ENCODE measurements at regions not wholly inside any gene's neighbourhood (a gene's known extent, or its start where the extent isn't known, plus 50 kb on each side); places are given as distances from the start of the nearest gene placed in this dataset.
"Not testable (repeated sequence)": the region's sequence is repeated elsewhere in the genome, so short reads cannot be mapped to it uniquely, and the experiment has no call there.

DNA sequence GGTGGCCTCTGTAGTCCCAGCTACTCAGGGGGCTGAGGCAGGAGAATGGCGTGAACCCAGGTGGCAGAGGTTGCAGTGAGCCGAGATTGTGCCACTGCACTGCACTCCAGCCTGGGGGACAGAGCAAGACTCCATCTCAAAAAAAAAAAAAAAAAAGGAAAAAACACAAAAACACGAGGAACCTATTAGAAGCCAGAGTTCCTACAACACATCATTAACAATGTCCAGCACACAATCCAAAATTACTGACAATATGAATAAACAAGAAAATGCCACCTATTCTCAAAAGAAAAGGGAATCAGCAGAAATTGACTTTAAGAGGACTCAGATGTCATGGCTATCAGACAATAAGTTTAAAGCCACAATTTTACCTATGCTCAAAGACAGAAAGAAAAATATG is 57.3 kb upstream of the HS3ST3A1 start:
- H3K36me3 Mint-ChIP-seq (ENCODE audit: low read depth, unreplicated experiment); H3K4me1 Mint-ChIP-seq (ENCODE audit: unreplicated experiment); H3K27me3 Mint-ChIP-seq (ENCODE audit: unreplicated experiment); H3K9me3 Mint-ChIP-seq (ENCODE audit: unreplicated experiment); H3K4me3 Mint-ChIP-seq (ENCODE audit: unreplicated experiment); H3K27ac Mint-ChIP-seq (ENCODE audit: unreplicated experiment); DNase-seq (ENCODE audit: low spot score): not testable (repeated sequence)

DNA sequence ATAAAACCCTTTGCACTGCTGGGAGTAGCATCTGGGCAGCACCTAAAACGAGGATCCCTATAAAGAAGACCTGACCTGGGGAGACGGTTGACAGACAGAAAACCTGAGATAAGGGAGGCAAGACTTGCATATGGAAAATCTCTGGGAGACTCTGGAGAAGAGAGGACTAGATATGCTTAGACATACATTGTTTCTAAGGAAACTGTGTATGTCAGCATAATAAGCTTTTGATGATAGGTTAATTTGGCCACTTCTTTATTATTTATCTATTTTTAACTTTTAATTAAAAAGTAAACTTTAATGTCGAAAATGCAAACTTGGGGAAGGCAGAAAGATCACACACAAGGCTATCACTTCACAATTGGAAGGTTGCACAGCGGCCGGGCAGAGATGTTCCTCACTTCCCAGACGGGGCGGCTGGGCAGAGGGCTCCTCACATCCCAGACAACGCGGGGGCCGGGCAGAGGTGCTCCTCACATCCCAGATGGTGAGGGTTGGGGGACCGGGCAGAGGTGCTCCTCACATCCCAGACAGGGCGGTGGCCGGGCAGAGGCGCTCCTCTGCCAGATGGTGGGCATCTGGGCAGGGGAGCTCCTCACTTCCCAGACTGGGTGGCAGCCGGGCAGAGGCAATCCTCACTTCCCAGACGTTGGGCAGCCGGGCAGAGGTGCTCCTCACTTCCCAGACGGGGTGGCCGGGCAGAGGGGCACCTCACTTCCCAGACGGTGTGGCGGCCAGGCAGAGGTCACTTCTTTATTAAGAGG is 64.3 kb upstream of the HS3ST3A1 start:
- no peak overlapping the region for H3K27ac Mint-ChIP-seq (ENCODE audit: unreplicated experiment)
- H3K27me3 Mint-ChIP-seq (ENCODE audit: unreplicated experiment): no peaks in the 10 kb centered on the region
- DNase-seq (ENCODE audit: low spot score): no peak
- H3K4me1 Mint-ChIP-seq (ENCODE audit: unreplicated experiment): no peaks in the 10 kb centered on the region
- H3K4me3 Mint-ChIP-seq (ENCODE audit: unreplicated experiment): no peak overlapping the region
- no peaks in the 10 kb centered on the region for H3K9me3 Mint-ChIP-seq (ENCODE audit: unreplicated experiment)
- H3K36me3 Mint-ChIP-seq (ENCODE audit: low read depth, unreplicated experiment): no peaks in the 10 kb centered on the region
- TF ChIP-seq, protein P1, sequence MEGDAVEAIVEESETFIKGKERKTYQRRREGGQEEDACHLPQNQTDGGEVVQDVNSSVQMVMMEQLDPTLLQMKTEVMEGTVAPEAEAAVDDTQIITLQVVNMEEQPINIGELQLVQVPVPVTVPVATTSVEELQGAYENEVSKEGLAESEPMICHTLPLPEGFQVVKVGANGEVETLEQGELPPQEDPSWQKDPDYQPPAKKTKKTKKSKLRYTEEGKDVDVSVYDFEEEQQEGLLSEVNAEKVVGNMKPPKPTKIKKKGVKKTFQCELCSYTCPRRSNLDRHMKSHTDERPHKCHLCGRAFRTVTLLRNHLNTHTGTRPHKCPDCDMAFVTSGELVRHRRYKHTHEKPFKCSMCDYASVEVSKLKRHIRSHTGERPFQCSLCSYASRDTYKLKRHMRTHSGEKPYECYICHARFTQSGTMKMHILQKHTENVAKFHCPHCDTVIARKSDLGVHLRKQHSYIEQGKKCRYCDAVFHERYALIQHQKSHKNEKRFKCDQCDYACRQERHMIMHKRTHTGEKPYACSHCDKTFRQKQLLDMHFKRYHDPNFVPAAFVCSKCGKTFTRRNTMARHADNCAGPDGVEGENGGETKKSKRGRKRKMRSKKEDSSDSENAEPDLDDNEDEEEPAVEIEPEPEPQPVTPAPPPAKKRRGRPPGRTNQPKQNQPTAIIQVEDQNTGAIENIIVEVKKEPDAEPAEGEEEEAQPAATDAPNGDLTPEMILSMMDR (IDR thresholded peaks at IDR 0.05; ENCODE audit: unreplicated experiment): no peak

DNA sequence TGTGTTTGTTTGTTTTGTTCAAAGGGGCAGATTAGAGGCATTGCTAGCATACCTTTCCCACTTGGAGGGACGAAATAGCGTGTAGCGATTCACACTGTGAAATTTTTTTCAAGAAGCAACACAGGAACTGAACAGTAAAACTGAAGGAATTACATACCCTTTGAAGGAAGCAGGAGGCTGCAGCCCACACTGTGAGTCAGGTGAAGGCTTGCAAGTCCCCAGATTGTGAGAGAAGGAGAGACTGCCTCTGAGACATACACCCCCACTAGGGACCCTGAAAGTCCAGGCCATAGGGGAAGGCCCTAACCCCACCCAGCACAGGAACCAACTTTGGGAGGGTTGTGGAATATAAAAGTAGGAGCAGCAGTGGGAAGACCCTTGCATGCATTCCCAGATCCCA is 69.6 kb upstream of the HS3ST3A1 start:
- TF ChIP-seq, protein P1 (IDR thresholded peaks at IDR 0.05; ENCODE audit: unreplicated experiment): no peak
- Mint-ChIP-seq H3K4me3 (ENCODE audit: unreplicated experiment) (no peak overlapping the region), H3K27ac (ENCODE audit: unreplicated experiment) (no peak overlapping the region), H3K4me1 (ENCODE audit: unreplicated experiment) (no peaks in the 10 kb centered on the region), H3K36me3 (ENCODE audit: low read depth, unreplicated experiment) (no peaks in the 10 kb centered on the region), H3K27me3 (ENCODE audit: unreplicated experiment) (no peaks in the 10 kb centered on the region), H3K9me3 (ENCODE audit: unreplicated experiment) (no peaks in the 10 kb centered on the region)
- no peak for DNase-seq (ENCODE audit: low spot score)

DNA sequence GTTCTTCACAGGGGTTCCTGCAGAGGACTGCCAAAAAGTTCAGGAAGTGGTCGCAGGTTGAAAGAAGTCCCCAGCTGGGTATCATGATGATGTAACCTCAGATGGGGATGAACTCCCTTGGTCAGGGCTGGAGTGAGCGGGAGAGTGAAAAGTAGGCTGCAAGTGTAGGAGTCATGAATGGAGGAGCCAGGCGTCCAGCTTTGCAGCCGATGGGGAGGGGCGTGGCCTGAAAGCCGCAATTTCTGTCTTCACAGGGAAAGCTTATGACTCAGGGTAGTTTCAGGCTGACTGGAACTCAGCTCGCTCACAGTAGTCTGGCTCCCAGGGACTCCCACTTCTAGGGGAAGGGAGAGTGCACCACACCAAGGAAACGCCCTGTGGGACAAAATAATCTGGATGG is 70.0 kb upstream of the HS3ST3A1 start:
- no peak overlapping the region for H3K27ac Mint-ChIP-seq (ENCODE audit: unreplicated experiment)
- H3K4me1 Mint-ChIP-seq (ENCODE audit: unreplicated experiment): no peaks in the 10 kb centered on the region
- DNase-seq (ENCODE audit: low spot score): no peak
- no peak overlapping the region for H3K4me3 Mint-ChIP-seq (ENCODE audit: unreplicated experiment)
- no peaks in the 10 kb centered on the region for H3K27me3 Mint-ChIP-seq (ENCODE audit: unreplicated experiment)
- TF ChIP-seq, protein P1 (IDR thresholded peaks at IDR 0.05; ENCODE audit: unreplicated experiment): no peak
- H3K9me3 Mint-ChIP-seq (ENCODE audit: unreplicated experiment): no peaks in the 10 kb centered on the region
- H3K36me3 Mint-ChIP-seq (ENCODE audit: low read depth, unreplicated experiment): no peaks in the 10 kb centered on the region

DNA sequence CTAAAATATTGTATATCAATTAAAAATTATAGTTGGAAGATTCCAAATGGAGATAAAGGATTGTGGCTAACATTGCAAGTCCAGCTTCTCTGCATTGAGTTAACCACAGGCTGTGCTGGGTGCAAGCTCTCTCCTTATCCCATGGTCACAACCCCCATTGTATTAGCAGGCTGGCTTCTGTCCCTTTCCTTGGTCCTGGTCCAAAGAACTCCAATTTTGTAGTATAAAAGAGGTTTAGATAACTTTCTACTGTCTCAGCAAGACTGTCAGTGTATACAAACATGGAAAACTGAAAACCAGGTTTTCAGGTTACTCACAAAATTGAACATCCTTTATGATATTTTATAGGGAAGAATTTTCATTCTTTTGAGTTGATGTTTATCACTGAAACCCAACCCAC is 76.6 kb upstream of the HS3ST3A1 start:
- TF ChIP-seq, protein P1 (IDR thresholded peaks at IDR 0.05; ENCODE audit: unreplicated experiment): no peak

More for the DNA sequence above, 76.6 kb upstream of the HS3ST3A1 start:
- H3K27me3 Mint-ChIP-seq (ENCODE audit: unreplicated experiment): no peaks in the 10 kb centered on the region
- H3K27ac Mint-ChIP-seq (ENCODE audit: unreplicated experiment): no peak overlapping the region
- no peaks in the 10 kb centered on the region for H3K36me3 Mint-ChIP-seq (ENCODE audit: low read depth, unreplicated experiment)
- no peak for DNase-seq (ENCODE audit: low spot score)
- H3K4me1 Mint-ChIP-seq (ENCODE audit: unreplicated experiment): no peaks in the 10 kb centered on the region
- H3K4me3 Mint-ChIP-seq (ENCODE audit: unreplicated experiment): no peak overlapping the region
- H3K9me3 Mint-ChIP-seq (ENCODE audit: unreplicated experiment): no peaks in the 10 kb centered on the region
